GM23338 (cell line): ENCODE measurements at regions not wholly inside any gene's neighbourhood (a gene's known extent, or its start where the extent isn't known, plus 50 kb on each side); places are given as distances from the start of the nearest gene placed in this dataset.

Experiments used
- CTCF ChIP-seq, 2 experiments: fragments of 200-600 bp in 1 of 2; sonication (generic) in 1 of 2; conservative IDR thresholded peaks; 2 replicates each; pipeline versions ENCODE4 v1.5.1 to v1.6.1; 2016 to 2017; ENCODE audit warnings: antibody characterized with exemption in 2 of 2, low read depth in 2 of 2, mild to moderate bottlenecking in 2 of 2, moderate library complexity in 1 of 2
- EZH2phosphoT487 ChIP-seq: fragments of 200-600 bp; sonication (generic); IDR thresholded peaks from one replicate; pipeline ENCODE4 v1.8.1; 2018; ENCODE audit warnings: antibody characterized with exemption; ENCODE audit not compliant: unreplicated experiment
- POLR2AphosphoS5 ChIP-seq: IDR thresholded peaks from 2 replicates; pipeline ENCODE4 v1.6.1; 2016; ENCODE audit warnings: antibody characterized with exemption, low read depth
- TF ChIP-seq, protein P1 (sequence below): IDR thresholded peaks from one replicate; pipeline ENCODE4 v1.6.1; 2018; ENCODE audit warnings: antibody characterized with exemption; ENCODE audit not compliant: unreplicated experiment

GRCh38 chr16:66084306-66084705, 282.2 kb upstream of the CDH5 start:
- TF ChIP-seq CTCF (conservative IDR thresholded peaks at IDR 0.05; ENCODE audit: low read depth in 2 of 2) (no peak), EZH2phosphoT487 (no peak), POLR2AphosphoS5 (no peak)
- TF ChIP-seq, protein P1, sequence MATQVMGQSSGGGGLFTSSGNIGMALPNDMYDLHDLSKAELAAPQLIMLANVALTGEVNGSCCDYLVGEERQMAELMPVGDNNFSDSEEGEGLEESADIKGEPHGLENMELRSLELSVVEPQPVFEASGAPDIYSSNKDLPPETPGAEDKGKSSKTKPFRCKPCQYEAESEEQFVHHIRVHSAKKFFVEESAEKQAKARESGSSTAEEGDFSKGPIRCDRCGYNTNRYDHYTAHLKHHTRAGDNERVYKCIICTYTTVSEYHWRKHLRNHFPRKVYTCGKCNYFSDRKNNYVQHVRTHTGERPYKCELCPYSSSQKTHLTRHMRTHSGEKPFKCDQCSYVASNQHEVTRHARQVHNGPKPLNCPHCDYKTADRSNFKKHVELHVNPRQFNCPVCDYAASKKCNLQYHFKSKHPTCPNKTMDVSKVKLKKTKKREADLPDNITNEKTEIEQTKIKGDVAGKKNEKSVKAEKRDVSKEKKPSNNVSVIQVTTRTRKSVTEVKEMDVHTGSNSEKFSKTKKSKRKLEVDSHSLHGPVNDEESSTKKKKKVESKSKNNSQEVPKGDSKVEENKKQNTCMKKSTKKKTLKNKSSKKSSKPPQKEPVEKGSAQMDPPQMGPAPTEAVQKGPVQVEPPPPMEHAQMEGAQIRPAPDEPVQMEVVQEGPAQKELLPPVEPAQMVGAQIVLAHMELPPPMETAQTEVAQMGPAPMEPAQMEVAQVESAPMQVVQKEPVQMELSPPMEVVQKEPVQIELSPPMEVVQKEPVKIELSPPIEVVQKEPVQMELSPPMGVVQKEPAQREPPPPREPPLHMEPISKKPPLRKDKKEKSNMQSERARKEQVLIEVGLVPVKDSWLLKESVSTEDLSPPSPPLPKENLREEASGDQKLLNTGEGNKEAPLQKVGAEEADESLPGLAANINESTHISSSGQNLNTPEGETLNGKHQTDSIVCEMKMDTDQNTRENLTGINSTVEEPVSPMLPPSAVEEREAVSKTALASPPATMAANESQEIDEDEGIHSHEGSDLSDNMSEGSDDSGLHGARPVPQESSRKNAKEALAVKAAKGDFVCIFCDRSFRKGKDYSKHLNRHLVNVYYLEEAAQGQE = no peak
